Fibroblast of skin of abdomen (primary cell): ENCODE measurements at regions not wholly inside any gene's neighbourhood (a gene's known extent, or its start where the extent isn't known, plus 50 kb on each side); places are given as distances from the start of the nearest gene placed in this dataset.

Experiments
- DNase-seq: peaks from one replicate; pipeline ENCODE4 v3.0.0-alpha.2; 2013

- no peak for DNase-seq
These were observed 234.4 kb downstream of the BCL11A start for GRCh38 chr2:60319031-60319547.

GRCh38 chr2:60318544-60318943 is 234.9 kb downstream of the BCL11A start:
- DNase-seq = no peak

- no peak for DNase-seq
These were observed 235.6 kb downstream of the BCL11A start for GRCh38 chr2:60317844-60318243.

GRCh38 chr2:60317034-60317386 is 236.4 kb downstream of the BCL11A start:
- DNase-seq = no peak

GRCh38 chr2:60316381-60317033 is 236.9 kb downstream of the BCL11A start:
- DNase-seq = no peak

GRCh38 chr2:60313470-60314172 is 239.8 kb downstream of the BCL11A start:
- DNase-seq = no peak

- DNase-seq = no peak
These were observed 240.8 kb downstream of the BCL11A start for GRCh38 chr2:60312618-60313017.

DNA sequence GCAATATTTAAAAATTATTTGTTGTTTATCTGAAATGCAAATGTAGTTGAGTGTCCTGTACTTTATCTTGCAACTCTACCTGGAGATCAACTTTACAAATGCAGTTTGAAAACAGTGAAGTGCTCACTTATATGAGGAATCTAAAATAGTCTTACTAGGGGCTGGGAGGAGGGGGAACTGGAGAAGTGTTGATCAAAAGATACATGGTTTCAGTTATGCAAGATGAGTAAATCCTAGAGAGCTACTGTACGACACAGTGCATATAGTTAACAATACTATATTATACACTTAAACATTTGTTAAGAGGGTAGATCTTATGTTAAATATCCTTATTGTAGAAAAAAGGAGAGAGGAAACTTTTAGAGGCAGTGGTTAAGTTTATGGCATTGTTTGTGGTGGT is 241.9 kb downstream of the BCL11A start:
- DNase-seq = no peak

- DNase-seq = no peak
These were observed 243.4 kb downstream of the BCL11A start for GRCh38 chr2:60309941-60310660.

DNA sequence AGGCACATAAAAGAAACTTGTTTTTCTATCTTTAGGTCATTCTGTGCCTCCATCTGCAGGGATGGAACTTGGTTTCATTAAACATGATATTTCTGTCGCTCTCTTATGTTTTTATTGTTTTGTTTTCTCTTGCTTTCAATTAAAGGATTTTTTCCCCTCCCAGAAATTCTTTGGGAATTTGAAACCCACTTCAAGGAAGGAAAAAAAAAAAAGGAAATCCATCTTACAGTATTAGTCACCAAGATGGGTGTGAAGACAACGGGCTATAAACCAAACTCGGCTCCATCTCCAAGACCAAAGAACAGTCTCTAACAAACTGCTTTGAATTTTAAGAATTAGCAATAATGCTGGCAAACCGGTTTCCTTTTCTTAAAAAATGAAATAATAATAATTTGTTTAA is 244.1 kb downstream of the BCL11A start:
- peak; percentile 7 for DNase-seq

- DNase-seq = peak; percentile 16
These were observed 247.1 kb downstream of the BCL11A start for GRCh38 chr2:60306267-60306861.

GRCh38 chr2:60303680-60304079 is 249.8 kb downstream of the BCL11A start:
- DNase-seq = no peak

GRCh38 chr2:60302377-60303126 is 250.9 kb downstream of the BCL11A start:
- no peak for DNase-seq

DNA sequence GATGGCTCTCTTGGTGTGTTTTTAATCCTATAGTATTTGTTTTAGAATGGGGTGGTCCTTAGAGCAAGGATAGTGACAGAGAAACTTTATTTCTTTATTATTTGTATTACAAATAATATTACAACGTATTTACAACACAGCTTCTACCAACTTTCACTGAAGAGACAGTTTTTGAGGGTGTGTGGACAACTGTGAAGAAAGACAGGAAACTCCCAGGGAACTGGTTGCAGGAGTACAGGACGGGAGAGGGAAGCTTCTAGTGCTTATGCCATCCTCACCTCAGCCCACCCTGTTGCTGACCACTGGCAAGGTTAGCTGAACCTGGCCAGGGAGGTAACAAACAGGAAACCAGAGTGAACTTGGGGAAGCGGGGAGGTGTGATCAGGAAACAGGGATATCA is 251.7 kb downstream of the BCL11A start:
- DNase-seq = no peak

DNA sequence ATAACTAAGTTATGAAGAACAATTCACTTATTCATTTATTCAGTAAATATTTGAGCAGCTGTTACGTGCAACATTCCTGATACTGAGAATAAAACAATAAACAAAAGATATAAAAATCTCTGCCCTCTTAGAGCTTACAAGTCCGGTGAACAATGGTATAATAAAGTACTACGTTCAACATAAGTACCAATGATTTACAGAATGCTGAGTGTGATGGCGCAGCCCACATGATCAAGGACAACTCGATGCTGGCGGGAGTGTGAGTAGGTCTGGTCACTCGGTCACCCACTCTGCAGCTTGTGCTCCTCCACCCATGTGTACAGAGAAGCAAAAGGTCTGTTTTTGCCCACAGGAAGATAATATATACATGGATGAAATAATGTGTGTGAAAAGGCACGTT is 254.3 kb downstream of the BCL11A start:
- no peak for DNase-seq

DNA sequence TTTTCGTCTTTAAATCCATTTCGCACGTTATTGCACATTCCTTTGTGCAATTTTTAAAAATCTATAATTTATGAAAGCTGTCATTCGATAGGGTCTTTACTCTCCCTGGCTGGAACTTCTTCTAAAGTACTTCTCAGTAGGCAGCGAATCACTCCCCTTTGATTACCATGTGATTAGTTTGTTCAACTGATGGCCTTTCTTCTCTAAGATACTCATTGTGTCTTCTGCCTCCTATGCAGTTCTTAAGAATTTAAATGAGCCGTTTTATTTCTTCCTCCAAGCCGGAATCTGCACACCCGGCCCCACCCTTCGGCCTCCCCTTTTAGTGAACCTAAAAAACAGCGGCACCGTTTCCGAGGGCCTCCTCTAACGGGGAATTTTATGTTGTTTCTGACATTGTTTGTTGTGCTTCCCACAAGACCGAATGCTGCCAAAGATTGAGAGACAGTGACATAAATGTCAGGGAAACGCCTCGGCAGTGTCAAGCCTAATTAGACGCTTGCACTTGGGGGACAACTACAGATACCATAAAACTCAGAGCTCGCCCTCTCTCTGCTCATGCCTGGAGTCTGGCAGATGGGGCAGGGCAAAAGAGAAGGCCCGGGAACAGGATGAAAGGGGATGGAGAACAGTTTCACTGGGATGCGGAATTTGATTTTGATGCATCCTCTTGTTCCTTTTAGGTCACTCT is 255.3 kb downstream of the BCL11A start:
- DNase-seq = no peak

GRCh38 chr2:60297296-60298005 is 256.0 kb downstream of the BCL11A start:
- DNase-seq = no peak

DNA sequence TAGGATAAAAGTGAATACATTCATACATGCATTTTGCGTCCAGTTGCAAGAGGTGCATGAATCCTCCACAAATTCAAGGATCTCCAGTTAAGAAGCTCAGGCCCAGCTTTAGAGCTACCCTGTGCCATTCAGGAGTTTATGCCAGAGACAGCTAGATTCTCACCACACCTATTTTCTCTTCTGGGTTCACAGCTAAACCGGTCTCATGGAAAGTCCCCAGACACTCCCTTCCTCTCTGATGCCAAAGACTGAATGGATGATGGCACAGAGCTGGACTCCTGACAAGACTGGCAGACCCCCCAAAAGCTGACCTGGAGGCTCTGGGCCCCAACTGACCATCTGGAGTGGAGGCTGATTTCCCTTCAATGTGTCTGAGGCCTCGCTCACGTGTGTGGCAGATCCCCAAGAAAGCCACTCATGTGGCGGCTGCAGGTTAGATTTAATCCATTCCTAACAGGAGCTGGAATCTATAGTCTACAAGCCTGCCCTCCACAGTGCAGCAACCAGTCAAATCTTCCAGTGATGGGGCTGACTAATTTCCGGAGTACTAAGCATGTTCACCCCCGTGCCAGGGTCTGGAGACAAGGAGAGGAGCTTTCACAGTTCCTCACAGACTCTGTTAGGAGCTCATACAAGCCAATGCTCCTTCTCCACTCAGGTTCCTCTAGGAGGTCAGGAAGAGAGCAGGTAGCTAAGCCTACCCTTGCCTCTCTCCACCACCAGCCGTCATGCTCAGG is 257.1 kb downstream of the BCL11A start:
- DNase-seq = no peak

DNA sequence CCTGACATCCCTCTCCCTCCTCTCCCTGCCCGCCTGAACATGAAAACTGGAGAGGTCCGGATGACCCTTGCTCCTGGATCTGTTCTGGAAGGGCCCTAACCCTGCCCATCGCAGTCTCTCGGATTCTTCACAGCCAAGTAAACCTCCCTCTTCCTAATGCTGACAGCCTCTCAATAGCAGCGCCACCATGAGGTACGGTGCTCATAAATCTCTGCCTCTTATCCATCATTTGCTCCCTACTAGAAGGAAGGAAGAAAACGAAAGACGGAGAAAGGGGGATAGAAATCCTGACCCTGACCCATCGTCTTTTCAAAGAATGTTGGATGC is 257.9 kb downstream of the BCL11A start:
- no peak for DNase-seq

DNA sequence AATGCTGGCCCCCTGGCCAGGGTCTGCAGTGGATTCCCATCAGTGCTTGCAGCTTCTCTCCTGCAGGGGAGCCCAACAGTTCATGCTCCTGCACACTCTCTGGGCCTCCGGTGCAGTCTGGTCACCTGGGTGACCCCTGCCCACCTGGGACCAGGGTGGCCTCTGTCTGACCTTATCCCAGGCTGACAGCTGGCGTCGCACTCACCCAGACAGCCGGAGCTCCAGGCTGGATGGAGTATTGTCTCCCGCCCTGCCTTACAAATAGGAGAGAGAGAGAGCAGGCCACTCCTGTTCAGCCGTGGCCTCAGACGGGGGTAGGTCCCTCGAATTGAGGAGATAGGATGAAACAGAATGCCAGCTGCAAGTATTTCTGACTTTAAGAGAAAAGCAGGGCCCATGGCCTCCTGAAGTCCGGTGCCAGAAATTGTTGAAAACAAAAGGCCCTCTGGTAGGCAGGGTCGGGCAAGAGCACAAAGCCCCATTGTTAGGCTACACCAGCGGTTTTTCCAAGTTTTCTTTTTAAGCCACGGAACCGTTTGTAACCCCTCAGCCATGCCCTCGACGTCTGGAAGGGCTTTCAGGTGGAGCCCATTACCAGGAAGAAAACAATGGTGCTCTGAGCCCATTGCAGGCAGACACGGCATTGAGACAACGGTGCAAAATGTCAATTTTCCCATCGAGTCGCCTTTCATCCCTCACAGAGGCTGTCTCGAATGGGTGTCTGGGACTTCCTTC is 258.4 kb downstream of the BCL11A start:
- DNase-seq = no peak
